Keratinocyte (primary cell): ENCODE measurements at regions not wholly inside any gene's neighbourhood (a gene's known extent, or its start where the extent isn't known, plus 50 kb on each side); places are given as distances from the start of the nearest gene placed in this dataset.
"Not testable (repeated sequence)": the region's sequence is repeated elsewhere in the genome, so short reads cannot be mapped to it uniquely, and the experiment has no call there.

ENCODE experiments used
- EZH2 ChIP-seq: IDR thresholded peaks from one replicate; pipeline ENCODE4 v1.6.1; 2012; ENCODE audit warnings: inconsistent platforms, mild to moderate bottlenecking, low read length, moderate library complexity
- TF ChIP-seq, protein P1 (sequence below), 3 experiments: IDR thresholded peaks in 1 of 3; conservative IDR thresholded peaks in 1 of 3; optimal IDR thresholded peaks in 1 of 3; 2 replicates in 2 of 3; 3 replicates in 1 of 3; pipeline versions ENCODE3 to v1.5.1; 2011; ENCODE audit warnings: low read length in 3 of 3, mild to moderate bottlenecking in 3 of 3, moderate library complexity in 2 of 3, control low read depth in 1 of 3, inconsistent platforms in 1 of 3; ENCODE audit not compliant: insufficient read depth in 2 of 3; ENCODE audit errors: extremely low read depth in 1 of 3

DNA sequence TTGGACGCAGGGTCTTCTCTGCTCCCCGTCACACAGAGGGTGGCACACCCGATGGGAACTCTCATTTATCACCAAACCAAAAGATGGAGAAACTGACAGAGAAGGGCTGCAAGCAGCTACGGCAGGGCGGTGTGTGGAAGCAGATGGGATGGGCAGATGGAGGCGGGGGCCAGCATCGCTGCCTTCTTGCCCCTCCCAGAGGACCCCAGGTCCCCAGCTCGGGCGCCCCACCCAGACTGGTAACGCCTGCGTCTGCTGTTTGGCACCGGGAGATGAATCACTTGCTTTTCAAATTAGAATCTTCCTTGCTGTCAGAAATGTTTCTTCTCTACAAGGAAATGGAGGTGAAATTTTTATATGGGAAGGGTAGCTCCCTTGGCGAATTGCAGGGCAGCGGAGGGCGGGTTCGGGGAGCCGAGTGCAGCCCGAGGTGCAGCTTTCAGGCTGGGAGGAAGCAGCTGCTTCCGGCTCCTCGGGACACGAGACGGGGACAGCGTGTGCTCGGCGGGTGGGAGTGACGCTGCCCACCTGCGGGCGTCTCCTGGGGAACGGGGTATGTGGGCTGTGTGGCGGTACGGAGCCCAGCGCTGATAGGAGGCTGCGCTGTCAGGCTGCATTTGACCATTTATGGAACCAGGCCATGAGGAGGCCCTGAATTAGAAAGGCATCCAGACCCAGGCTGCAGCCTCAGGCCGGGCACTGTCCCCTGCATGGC is 4440.3 kb upstream of the TPTE start:
- TF ChIP-seq, protein P1, sequence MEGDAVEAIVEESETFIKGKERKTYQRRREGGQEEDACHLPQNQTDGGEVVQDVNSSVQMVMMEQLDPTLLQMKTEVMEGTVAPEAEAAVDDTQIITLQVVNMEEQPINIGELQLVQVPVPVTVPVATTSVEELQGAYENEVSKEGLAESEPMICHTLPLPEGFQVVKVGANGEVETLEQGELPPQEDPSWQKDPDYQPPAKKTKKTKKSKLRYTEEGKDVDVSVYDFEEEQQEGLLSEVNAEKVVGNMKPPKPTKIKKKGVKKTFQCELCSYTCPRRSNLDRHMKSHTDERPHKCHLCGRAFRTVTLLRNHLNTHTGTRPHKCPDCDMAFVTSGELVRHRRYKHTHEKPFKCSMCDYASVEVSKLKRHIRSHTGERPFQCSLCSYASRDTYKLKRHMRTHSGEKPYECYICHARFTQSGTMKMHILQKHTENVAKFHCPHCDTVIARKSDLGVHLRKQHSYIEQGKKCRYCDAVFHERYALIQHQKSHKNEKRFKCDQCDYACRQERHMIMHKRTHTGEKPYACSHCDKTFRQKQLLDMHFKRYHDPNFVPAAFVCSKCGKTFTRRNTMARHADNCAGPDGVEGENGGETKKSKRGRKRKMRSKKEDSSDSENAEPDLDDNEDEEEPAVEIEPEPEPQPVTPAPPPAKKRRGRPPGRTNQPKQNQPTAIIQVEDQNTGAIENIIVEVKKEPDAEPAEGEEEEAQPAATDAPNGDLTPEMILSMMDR (optimal IDR thresholded peaks at IDR 0.05 in 1 of 3, IDR thresholded peaks at IDR 0.05 in 1 of 3, conservative IDR thresholded peaks at IDR 0.05 in 1 of 3; ENCODE audit: extremely low read depth in 1 of 3, insufficient read depth in 2 of 3, low read length in 3 of 3), result not testable (repeated sequence)
- not testable (repeated sequence) for TF ChIP-seq EZH2
